LNCAP (cell line): ENCODE measurements at regions not wholly inside any gene's neighbourhood (a gene's known extent, or its start where the extent isn't known, plus 50 kb on each side); places are given as distances from the start of the nearest gene placed in this dataset.

Experiments used
- TF ChIP-seq, protein P1 (sequence below): fragments of 450-650 bp; IDR thresholded peaks from 2 replicates; pipeline ENCODE4 v1.5.1; 2017; ENCODE audit warnings: mild to moderate bottlenecking

DNA sequence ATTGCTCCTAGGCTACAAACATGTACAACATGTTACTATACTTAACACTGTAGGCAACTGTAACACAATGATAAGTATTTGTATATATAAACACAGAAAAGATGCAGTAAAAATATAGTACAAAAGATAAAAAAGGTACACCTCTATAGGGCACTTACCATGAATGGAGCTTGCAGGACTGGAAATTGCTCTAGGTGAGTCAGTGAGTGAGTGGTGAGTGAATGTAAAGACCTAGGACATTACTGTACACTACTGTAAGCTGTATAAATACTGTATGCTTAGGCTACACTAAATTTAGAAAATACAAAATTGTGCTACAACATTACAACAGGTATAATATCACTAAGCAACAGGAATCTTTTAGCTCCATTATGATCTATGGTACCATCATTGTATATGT, 312.0 kb upstream of the PREP start:
- TF ChIP-seq, protein P1, sequence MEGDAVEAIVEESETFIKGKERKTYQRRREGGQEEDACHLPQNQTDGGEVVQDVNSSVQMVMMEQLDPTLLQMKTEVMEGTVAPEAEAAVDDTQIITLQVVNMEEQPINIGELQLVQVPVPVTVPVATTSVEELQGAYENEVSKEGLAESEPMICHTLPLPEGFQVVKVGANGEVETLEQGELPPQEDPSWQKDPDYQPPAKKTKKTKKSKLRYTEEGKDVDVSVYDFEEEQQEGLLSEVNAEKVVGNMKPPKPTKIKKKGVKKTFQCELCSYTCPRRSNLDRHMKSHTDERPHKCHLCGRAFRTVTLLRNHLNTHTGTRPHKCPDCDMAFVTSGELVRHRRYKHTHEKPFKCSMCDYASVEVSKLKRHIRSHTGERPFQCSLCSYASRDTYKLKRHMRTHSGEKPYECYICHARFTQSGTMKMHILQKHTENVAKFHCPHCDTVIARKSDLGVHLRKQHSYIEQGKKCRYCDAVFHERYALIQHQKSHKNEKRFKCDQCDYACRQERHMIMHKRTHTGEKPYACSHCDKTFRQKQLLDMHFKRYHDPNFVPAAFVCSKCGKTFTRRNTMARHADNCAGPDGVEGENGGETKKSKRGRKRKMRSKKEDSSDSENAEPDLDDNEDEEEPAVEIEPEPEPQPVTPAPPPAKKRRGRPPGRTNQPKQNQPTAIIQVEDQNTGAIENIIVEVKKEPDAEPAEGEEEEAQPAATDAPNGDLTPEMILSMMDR, result no peak

DNA sequence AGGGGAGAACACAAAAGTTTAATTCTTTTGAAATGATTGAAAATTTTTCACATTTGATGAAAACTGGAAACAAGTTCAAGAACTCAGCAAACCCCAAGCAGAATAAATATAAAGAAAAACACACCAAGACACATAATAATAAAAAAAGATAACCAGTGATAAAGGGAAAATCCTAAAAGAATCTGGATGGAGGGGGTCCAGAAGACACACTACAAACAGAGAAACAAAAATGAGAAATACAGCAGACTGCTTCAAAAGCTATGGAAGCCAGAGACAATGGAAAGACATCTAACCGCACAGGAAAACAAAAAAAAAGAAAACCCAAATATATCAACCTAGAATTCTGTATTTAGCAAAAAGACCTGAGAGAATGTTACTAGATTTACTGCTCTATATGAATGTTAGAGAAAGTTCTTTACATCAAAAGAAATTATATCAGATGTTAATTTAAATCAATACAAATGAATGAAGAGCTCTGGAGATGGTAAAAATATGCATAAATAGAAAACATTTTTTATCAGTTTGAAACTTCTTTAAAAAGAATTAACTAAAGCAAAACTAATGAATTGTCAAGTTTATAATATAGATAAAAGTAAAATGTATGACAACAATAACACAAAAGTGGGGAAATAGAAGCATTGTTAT, 310.7 kb upstream of the PREP start:
- TF ChIP-seq, protein P1, result no peak

DNA sequence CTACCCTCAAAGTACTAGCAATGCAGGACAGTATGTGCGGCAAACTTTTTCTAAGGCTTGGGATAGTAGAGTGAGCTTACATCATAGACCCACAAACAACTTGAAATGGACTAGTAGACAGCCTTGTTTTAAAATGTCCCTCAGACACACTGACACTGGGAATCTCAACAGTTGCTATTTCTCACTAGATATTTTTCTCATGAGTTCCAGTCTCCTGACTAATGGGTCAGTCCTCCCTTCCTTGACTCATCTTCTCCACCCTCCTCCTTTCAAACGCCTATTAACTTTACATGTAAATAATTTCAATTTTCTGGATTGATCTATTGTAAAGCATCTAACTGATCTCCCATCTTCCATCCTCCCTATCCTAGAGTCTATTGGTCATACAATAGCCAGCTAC, 308.3 kb upstream of the PREP start:
- TF ChIP-seq, protein P1, result no peak

DNA sequence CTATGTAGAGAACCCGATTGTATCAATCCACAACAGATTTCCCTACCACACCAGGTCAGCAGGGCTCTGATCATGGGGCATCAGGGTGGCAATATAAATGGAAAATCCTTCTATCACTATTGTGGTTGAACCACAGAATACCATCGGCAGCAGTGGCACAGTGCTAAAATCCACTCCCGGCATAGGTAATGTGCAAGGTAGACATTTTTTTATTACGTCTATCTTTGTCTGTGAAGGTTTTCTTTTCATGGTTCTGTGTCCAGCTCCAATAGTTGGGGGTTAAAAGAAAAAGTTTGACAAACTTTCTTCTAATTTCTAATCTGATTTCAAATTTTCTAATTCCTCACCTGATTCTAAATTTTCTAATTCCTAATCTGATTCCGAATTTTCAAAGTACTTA, 302.7 kb upstream of the PREP start:
- TF ChIP-seq, protein P1, result no peak

DNA sequence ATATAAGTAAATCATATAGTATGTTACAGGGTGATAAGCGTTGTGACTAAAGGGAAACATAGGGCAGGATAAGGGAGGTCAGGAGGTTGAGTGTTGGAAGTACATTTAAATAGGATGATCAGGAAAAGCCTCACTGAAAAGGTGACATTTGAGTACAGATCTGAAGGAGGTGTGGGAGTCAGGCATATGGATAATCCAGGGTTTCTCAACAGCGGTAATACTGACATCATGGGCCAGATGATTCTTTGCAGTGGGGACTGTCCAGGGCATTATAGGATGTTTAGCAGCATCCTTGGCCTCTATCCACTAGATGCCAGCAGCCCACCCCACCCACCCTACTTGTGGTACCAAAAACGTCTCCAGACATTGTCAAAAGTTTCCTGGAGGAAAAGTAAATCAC, 292.6 kb upstream of the PREP start:
- TF ChIP-seq, protein P1, result no peak

DNA sequence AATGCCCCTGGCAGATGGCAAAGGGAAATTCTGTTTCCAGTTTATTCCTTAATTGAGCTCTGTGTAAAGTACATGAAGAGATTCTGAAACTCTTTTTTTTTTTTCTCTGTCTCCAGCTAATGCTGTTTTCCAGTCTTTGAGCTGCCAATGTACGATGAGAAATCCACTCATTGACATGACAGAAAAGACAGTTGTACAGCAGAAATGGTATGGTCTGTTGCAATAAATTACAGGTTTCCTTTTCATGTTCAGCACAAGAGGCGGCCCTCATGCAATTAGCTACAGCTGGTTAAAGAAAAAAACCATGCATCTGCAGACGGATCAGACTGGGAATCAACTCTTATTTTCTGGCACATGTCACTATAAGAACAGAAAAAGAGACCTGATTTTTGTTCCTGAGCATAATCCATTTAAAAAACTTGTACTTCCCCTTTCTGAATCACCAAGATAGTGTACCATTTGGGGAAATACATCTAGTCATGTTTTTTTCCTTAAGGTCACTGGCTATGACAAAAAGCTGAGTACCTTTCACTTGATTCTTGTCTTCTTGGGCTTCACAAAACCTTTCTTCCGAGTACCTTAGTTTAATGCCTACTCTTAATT, 289.8 kb upstream of the PREP start:
- TF ChIP-seq, protein P1, result no peak

DNA sequence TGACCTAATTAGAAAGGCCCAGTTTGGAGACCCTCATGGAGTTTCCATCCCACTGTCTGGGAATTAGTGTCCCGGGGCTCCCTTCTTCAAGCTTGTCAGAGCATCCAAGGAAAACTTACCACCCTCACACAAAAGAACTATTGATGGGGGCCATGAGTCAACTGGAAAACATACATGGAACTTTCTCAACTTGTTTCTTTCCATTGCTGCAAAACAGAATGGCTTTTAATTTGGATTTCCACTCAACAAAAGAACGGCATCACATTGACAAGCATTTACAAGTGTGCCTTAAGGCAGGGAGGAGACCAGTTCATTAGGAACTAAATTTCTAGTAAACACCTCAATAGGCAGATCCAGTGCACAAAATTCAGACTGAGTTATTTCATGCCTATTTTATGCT, 289.1 kb upstream of the PREP start:
- TF ChIP-seq, protein P1, result no peak

DNA sequence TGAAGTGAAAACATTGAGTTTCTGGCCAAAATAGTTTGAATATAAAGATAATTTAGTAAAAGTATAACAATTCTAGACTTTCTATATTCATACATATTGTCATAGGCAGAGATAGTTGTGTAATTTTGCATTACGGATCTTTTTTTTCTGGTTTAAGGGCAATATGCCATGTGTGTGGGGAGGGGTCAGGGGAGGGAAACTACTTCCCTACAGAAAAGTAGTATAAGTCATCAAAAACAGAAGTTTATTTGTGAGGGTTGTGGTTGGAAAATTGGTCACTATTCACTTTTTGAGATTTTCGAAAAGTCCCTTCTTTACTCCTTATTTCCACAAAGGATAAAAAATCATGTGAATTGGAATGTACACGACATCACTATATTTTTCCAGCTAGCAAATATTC, 288.2 kb upstream of the PREP start:
- TF ChIP-seq, protein P1, result no peak
